GM18517 (cell line): ENCODE measurements at regions not wholly inside any gene's neighbourhood (a gene's known extent, or its start where the extent isn't known, plus 50 kb on each side); places are given as distances from the start of the nearest gene placed in this dataset.
"Not testable (repeated sequence)": the region's sequence is repeated elsewhere in the genome, so short reads cannot be mapped to it uniquely, and the experiment has no call there.

Source experiments
- ATAC-seq: cut with Tn5 transposase; IDR thresholded peaks from one replicate; pipeline ENCODE4 v1.9.1; 2021; ENCODE audit warnings: mild to moderate bottlenecking, moderate library complexity; ENCODE audit not compliant: unreplicated experiment

GRCh38 chr12:47610686-47611252 is 95.1 kb downstream of the RPAP3 start:
- no peak for ATAC-seq

DNA sequence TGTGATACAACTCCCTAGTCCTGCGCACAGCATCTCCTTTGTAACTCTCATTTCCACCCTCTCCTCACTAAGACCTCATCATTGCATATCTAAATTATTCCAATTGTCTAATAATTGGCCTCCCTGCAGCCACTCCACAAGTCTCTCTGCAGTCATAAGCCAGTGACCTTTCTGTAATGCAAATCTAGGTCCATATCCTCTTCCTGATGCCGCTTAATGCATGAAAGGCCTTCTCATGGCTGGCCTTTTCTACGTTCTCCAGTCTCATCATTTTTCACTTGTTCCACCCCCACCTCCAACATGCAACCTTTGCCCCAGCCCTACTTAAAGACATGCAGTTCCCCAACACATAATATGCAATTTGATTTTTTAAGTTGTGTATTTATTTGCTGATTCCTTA is 96.0 kb downstream of the RPAP3 start:
- no peak for ATAC-seq

- not testable (repeated sequence) for ATAC-seq
Measured at GRCh38 chr12:47608671-47609070, 97.2 kb downstream of the RPAP3 start.

- no peak for ATAC-seq
Measured at GRCh38 chr12:47604221-47604873, 101.5 kb downstream of the RPAP3 start.

DNA sequence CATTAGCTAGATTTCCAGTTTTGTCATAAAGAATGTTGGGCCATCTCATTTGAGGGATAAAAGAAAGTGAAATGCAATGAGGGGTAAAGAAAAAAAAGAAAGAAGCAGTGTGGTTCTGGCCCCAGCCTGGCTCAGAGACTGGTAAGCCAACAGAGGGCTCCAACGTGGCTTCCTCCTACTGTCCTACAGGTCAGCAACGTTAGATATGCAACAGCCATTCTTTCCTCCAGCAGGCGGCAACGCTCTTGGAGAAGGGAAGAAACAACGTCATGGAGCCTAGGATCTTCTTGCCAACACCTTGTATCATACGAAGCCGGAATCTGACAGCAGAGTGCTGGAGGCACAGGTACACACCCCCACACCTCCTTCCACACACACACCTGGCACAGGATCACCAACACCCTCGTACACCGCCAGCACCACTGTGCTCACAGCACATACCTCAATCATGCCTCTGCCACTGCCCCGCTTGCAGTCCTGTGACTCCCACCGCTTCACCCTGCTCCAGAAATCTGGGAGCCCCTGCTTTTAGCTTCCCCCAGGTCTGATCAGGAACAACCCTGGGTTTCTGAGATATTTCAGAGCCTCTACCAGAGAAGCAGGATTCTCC is 102.8 kb downstream of the RPAP3 start:
- ATAC-seq = no peak

DNA sequence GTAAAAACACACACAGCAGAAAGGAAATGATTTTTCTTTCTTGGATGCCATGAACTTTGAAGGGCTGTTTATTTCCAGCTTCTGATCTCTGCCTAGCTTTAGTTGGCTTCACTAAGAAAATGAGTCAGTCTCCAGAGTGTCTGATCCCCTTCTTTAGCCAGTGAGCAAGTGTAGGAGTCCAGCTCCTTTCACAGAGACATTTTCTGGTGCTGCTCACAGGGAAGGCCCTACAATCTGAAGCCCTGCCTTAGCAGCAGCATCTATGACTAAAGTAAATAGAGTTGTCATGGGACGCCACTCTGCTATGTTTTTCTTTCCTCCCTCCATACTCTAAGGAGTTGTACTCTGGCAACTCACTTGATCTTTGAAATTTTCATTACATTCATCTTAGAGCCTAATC is 103.5 kb downstream of the RPAP3 start:
- ATAC-seq = no peak

- no peak for ATAC-seq
Measured at GRCh38 chr12:47601071-47601470, 104.8 kb downstream of the RPAP3 start.

DNA sequence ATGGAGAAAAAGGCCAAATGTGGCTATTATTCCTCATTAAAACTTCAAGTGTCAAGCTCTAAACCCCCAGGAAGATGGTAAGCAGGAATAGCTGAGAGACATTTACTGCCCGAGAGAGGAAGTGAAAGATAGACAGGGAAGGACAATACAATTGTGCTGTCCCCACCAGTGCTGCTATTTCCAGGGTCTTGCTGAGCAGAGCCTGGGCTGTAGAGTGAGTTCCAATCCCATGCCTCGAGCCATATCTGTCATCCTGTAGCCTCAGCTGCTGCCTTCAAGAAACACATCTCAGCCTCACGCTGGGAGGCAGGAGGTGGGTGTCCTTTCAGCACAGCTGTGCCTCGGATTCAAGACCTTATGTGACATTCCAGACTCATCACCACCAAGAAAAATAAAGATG is 114.0 kb downstream of the RPAP3 start:
- ATAC-seq = no peak

DNA sequence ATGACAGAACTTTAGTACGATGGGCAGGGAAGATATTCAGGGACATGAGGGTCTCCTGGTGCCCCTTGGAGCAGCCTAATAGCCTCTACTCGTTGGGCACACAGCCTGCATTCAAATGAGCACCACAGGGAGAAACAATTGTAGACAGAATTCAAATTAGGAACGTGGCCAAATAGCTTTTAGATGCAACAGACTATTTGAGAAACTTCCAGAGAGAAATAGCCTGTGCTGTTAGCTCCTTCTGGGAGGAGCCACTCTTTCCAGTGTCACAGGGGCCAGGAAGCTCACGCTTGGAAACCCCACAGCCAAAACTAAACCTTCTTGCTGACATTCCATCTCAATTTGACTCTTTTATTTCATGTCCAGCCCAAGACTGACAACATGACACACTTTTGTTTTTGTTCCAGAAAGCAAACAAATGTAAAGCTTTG is 114.5 kb downstream of the RPAP3 start:
- no peak for ATAC-seq

DNA sequence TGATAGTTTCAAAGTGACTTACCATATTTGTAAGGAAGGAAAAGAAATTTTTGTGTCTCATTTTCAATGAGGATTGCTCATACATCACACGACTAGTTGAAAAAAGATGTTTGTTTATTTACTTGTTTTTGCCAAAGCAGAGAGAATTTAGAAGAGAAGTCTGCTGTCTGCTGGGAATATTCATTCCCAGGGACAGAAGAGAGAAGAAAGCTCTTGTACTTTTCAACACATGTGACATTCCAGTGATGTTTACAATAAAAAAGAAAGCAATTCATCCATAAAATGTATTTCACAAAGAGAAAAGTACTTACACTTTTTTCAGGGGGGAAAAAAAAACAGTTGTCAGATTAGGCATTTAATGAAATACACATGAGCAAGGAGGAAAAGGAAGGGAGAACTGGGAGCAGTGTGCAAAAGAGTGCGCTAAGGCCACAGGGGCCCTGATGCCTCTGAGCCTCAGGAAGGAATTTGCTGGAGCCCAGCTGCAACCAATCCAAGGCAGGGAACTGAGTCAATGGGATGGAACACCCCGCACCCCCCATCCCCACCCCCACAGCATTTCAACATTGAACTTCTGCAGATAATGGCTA is 115.0 kb downstream of the RPAP3 start:
- ATAC-seq = no peak

DNA sequence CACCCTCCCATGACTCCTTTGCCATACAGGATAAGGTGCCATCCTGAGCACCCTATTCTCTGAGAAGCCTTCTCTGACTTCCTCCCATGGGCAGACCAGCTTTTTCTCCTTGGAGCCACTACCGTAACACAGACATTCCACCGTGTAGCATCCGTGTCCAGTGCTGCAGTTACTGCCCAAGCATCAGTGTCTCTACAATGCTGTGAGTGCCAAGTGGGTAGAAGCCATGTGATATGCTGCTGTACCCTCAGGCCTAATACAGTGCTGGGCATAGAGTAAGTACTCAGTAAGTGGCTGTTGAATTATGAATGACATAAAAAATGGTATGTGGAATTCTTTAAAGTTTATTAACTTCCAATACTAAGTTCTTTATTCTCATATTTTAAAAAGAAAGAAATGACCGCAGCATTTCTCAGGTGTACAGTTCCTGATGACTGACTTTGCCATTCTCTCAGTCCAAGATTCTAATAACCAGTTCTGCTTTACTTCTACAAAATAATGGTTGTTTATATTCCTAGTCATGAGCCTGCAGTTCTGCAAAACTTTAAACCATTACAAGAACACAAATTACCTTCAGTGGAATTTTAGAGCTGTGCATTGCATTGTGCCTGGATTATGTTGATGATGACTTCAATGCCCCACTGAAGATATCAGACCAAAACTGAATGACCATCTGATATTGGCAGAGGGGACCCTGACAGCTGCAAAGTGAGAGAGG is 118.7 kb downstream of the RPAP3 start:
- ATAC-seq = no peak

DNA sequence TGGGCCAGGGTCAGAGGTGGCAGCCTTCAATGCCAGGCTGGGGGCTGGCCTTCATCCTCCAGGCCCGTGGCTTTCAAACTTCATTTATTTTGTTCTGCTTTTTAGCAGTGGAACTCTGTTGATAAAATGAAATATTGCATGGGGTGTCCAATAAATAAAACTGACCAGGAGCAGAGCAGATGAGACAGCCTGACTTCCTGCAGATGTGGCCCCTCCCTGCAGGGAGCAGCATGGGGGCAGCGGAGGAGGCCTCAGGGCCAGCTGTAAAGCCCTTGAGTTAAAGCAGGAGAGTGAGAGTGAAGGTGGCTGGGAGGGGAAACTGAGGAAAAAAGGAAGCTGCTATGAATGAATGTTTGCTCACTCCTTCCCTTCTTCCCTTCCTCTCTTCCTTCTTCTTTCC is 120.3 kb downstream of the RPAP3 start:
- no peak for ATAC-seq

- no peak for ATAC-seq
Measured at GRCh38 chr12:47578836-47579235, 127.0 kb downstream of the RPAP3 start.

DNA sequence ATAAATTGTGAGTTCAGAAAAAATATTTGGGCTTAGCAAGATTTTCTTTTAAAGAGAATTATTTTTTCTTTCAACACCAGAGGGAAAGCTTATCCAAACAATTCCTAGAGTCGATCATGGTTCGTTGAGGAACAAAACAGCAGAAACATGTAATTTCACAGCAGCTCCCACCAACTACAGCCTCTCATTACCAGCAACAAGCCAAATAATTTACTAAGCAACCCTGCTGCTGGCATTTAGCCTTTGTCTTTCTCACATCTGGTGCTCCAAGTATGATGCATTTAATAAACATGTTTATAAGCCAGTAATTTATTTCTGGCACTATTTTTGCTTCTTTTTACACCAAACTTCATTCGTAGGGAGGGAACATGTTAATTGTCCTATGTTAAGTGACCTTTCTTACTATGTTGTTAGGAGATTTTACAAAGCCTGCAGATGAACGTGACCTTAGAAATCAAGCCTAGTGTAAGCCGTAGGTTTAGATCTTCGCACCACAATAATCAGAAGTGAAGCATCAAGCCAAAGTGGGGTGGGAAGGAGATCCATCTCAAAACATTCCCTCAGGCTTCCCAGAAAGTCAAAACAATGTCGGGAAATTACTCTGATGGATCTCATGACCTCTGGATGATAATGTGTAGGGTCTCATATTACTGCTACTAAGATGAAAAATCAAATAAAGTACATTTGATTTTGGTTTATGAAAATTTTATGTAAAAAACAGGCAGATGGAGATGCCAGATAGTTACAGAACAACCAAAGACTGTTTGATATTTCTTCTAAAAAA is 128.4 kb downstream of the RPAP3 start:
- ATAC-seq = no peak

DNA sequence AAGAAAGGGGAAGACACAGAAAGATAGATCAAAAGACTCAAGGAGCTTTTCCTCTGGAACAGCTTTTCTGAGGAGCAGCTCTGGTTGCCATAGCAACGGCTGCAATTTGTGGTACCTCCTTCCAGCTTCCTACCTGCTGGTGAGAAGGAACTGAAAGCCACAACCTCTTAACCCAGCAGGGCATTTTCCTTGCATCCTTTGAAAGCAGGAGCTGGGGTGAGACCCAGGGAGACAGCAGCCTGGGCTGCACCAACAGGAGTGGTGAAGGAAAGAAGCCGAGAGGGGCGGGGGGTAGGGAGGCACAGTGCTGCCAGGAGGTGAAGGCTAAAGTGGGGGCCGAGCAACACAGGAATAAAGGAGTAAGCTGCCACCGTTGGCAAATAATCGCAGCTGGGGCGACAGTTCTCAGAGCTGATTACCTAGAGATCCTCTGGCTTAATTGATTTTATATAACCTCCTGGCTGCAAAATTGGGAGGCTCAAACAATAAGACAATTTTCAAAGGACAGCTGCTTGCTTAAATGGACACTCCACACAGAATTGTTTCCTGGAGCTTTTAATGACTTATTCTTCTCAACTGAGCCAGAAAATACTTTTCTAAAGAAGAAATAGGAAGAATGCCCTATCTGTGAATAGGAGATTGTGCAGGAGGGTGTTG is 129.4 kb downstream of the RPAP3 start:
- no peak for ATAC-seq

DNA sequence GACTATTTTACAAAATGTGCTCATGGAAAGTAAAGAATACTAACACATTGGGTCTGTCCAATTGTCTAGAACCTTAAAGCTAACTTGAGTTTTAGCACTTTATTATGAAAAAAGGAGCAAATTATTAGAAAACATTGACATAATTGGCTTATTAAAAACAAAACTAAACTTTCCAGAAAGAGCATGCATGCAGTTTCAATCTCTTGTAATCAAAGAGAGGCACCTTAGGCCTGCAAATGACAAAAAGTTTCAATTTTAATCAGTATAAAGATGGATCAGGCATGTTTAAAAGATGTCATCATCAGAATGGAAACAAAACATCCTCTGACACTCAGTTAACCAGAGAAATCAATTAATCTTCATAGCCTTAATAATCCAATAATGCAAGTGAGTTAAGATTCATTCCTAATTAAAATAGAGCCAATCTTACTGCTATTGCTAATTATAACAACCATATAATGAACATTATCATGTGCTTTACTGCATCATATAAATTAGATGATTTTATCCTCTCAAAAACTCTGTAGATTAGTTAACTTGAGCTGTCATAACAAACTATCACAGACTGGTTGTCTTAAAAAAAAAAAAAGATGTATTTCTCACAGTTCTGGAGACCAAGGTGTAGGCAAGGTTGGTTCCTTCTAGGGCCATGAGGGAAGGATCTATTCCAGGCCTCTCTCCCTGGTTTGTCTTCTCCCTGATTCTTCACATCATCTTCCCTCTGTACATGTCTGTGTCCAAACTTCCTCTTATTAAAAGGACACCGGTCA is 131.4 kb downstream of the RPAP3 start:
- no peak for ATAC-seq

DNA sequence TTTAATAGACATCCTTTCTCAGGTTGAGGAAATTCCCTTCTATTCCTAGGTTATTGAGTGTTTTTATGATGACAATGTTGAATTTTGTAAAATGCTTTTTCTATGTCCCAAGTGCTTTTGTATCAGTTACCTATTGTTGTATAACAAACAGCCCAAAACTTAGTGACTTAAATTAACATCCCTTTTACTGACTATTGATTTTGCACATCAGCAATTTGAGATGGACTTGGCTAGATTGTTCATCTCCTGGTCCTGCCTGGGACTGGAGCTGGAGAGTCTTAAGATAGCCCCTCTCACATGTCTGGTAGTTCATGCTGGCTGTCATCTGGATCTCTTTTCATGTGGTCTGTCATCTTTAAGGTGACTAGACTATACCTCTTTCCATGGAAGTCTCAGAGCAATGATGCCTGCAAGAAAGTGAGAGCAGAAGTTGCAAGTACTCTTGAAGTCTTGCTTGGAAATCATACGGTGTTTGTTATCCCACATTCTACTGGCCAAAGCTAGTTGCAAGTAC is 132.6 kb downstream of the RPAP3 start:
- no peak for ATAC-seq

- no peak for ATAC-seq
Measured at GRCh38 chr12:47570151-47570550, 135.7 kb downstream of the RPAP3 start.

DNA sequence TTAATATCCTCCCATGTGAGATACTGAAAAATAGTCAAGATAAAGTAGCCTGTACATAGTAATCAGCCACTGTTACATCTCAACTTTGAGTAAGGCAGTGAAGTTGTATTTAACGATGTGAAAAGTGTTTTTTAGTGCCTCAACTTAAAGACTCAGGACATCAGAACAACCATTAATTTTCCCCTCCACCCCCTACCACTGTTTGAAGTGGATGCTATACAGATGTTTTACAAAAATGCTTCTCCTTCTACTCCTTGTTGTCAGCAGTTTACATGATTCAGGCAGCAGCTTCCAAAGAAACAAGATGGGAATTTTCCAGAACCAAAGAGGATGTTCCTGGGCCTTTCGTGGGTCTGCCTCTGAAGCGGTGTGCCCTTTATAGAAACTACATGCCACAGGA is 143.6 kb downstream of the RPAP3 start:
- no peak for ATAC-seq
